NOMO-1 treated with dmso at 0.1 percent for 144 hours (cell line): ENCODE measurements at regions not wholly inside any gene's neighbourhood (a gene's known extent, or its start where the extent isn't known, plus 50 kb on each side); places are given as distances from the start of the nearest gene placed in this dataset.

Experiments used
- DNase-seq: peaks from one replicate; lab custom pipeline; 2025; ENCODE audit not compliant: unreplicated experiment; lab: John Stamatoyannopoulos, UW

- no peak for DNase-seq
Measured at GRCh38 chrX:40282946-40283660, 185.3 kb upstream of the BCOR start.

- DNase-seq = no peak
Measured at GRCh38 chrX:40282348-40282747, 184.6 kb upstream of the BCOR start.

GRCh38 chrX:40281336-40282005, 183.7 kb upstream of the BCOR start:
- DNase-seq = no peak

- DNase-seq = no peak
Measured at GRCh38 chrX:40279762-40280161, 182.0 kb upstream of the BCOR start.

DNA sequence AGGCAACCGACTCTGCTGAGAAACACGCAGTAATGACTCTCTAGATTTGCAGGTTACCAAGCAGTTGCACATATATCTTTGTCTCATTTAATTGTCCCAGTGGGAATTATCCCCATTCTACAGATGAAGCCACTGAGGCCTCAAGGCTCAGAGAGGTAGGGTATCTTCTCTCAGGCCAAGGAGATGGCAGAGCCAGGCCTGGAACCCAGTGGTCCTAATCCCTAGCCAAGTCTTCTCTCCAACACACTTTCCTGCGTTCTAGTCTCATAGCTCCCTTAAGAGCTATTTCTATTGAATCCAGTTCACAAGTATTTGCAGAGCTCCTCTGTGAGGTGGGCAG, 181.3 kb upstream of the BCOR start:
- no peak for DNase-seq

DNA sequence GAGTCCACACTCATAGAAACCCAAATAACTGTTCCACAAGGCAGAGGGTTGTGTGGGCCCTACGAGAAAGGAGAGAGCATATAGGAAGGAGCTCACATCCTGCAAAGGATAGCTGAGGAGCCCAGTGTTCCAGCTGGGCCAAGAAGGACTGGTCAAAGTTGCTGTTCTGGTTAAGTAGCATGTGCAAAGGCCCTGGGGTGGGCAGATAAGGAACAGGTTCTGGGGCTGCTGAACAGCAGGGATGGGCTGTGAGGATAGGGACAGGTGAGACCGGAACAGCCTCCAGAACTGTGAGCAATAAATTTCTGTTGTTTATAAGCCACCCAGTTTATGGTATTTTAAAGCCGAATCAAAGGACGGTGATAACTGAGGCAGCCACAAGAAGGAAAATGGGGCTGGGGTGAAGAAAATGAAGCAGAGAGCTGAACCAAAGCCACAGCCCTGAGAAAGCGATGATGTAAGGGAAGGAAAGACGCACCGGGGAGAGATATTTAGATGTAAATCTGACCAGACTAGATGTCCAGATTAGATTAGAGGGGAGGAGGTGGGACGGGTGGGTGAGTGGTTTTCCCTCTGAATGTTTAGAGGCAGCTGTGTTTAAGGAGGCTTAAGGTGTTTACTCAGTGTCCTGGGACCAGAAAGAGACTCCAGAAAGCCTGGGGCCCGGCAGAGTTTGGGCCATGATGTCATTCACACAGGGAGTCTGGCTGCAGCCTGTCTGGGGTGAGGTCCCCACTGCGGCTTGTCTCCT, 180.8 kb upstream of the BCOR start:
- no peak for DNase-seq

DNA sequence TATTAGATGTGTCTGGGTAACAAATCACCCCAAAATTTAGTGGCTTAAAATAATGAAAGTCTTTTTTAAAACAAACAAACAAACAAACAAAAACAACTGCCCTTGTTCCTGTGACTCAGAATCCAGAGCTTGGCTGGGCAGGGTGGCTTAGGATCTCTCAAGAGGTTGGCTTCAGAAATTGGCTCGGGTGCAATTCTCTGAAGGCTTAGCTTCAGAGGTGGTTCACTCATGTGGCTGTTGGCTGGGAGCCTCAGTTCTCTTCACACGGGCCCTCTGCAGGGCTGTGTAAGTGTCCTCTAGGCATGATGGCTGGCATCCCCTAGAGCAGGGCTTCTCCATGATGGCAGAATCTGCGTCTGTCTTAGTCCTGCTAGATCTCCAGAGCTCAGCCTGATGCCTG, 179.9 kb upstream of the BCOR start:
- DNase-seq = no peak

DNA sequence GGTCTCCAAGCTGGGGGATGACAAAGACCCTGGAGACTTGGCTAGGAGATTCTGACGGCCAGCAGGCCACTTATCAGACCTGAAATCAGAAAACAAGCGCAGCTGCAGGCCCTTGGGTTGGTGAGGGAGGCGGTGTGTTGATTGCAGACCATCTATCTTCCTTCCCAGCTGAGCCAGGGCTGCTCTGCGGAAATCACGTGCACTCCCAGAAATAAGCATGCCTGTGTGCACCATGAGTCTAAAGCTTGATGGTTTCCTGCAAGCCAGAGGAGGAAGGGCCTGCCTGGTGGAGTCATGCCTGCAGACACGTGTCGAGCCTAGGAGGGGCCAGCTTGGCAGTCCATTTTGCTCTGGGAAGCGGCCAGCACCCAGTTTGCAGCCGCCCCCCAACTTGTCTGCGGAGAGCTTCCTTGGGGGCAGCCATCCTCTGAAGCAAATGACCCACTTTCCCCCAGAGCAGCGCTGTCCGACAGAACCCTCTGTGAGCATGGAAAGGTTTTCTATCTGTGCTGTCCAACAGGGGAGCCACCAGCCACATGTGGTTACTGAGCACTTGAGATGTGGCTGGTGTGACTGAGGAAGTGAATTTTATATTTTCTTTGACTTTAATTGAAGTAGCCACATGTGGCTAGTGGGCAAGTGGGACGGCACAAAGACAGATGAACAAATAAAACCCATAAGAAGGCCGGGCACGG, 175.7 kb upstream of the BCOR start:
- DNase-seq = no peak

DNA sequence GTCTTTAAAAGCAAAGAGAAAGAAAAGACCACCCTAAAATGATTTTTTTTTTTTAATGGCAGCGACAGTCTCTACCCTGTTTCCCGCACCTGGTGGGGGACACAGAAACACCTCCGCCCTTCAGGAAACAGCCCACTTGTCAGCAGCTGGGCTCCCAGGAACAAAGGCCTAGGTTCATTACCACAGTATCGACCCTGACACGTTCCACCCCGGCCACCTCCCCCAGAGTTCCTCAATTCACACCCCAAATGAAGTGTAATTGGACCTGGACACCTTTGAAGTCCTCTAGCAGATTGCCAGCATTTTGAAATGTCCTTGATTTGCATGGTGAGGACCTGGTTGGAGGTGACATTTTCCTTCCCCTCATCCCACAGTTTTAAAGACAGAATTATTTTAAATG, 175.0 kb upstream of the BCOR start:
- no peak for DNase-seq

GRCh38 chrX:40272141-40272540, 174.4 kb upstream of the BCOR start:
- DNase-seq = no peak

GRCh38 chrX:40268188-40268520, 170.4 kb upstream of the BCOR start:
- DNase-seq = no peak

DNA sequence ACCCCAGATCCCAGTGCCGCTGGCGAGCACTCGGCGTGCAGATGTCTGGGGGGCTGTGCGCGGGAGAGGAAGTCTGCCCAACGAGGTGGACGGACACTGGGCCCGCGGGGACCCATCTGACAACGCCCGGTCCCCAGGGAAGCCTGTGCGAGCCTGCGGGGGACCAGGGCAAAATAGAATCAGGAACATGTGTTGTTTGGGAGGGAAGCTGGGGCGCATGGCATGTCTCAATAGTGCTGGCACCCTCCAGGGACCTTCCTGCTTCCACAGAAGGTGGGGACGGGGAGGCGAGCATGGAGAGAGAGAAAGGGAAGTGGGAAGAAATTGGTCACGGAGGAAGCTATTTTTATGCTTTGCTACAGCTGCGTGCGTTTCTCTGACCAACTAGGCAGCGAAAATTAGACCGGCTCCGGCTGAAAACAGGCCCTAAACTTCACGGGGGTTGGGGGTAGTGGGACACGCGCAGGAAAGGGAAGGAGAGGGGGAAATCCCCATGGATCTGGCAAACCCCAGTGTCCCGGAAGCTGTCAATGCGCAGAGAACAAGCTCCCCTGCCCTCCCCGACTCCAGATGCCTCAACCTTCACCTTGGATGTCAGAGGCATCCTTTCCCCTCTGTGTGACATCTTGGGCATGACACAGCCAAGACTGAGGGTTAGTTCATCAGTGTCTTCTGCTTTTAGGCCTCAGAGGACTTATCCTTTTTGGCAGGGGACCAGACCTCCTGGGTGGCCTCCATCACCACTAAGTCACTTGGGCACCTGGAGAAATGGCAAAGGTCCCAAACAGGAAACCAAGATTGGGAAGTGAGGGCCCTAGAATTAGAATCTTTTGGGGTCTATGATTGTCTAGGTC, 169.8 kb upstream of the BCOR start:
- peak; percentile 22 for DNase-seq

- DNase-seq = peak; percentile 22
Measured at GRCh38 chrX:40266490-40267333, 169.0 kb upstream of the BCOR start.

GRCh38 chrX:40265936-40266335, 168.2 kb upstream of the BCOR start:
- DNase-seq = no peak

GRCh38 chrX:40263014-40263560, 165.3 kb upstream of the BCOR start:
- DNase-seq = no peak

DNA sequence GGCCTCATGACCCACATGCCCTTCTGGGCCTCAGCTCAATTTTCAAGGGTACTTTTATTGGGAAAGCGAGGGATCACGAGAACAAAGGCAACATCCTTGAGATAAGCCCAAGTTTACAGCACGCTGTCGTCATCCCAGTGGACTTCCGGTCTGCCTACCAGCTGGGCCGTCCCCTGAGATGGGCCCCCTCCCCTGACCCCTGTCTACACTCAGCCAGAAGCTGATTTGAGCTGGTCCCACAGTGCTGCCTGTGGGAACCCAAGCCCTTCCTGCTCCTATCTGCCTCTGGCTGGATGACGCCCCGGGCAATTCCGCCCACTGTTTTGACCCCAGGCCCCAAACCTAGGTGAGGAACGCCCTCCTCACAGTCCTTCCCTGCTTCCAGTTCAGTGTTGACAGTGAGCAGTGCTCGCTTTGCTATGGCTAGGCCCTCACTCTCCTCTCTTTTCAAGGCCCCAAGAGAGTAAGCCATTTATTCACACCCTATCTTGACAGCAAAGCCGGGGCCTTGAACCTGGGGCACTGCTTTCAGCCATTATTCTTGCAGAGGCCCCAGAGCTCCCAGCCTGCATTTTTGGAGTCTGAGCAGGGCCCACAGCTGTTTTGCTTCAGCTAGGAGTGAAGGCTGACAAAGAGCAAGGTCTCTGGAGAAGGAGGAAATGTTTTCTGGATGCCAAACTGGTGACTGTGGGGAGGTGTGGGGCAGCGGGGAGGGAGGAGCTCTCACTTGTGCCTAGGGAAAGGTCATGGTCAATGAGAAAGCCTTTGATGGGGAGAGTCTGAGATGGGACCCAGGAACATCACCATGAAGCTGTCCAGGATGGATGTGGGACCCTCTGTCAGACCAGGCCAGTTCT, 164.6 kb upstream of the BCOR start:
- DNase-seq = no peak

GRCh38 chrX:40261833-40262156, 164.0 kb upstream of the BCOR start:
- no peak for DNase-seq

- DNase-seq = no peak
Measured at GRCh38 chrX:40260146-40260747, 162.5 kb upstream of the BCOR start.

GRCh38 chrX:40258909-40259308, 161.2 kb upstream of the BCOR start:
- DNase-seq = no peak
